ENCODE measurements at regions not wholly inside any gene's neighbourhood (a gene's known extent, or its start where the extent isn't known, plus 50 kb on each side); places are given as distances from the start of the nearest gene placed in this dataset.
"Not testable (repeated sequence)": the region's sequence is repeated elsewhere in the genome, so short reads cannot be mapped to it uniquely, and the experiment has no call there.

DNA sequence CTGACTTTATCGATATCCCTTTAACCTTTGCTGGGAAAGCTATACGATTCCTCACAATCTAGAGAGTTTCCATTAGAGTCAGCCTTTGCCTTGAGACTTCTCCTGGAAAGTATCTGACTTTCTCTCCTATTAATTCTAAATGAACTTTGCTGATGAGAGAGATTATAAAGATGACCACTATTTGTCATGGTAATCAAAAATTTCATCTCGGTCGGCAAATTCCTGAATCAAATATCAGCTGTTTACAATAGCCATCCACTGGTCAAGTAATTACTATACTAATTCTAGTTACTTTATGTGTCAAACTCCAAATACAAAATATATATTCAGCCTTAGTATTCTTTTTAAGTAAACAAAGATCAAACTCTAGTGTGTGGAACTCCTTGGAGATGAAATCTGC, 164.4 kb upstream of the ITGA1 start:
- no peak for DNase-seq

DNA sequence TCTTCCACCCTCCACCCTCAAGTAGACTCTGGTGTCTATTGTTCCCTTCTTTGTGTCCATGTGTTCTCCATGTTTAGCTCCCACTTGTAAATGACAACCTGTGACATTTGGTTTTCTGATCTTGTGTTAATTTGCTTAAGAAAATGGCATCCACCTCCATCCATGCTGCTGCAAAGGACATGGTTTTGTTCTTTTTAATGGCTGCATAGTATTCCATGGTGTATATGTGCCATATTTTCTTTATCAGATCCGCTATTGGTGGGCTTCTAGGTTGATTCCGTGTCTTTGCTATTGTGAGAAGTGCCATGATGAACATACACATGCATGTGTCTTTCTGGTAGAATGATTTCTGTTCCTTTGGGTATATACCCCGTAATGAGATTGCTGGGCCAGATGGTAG, 163.4 kb upstream of the ITGA1 start:
- DNase-seq = no peak

- no peak for DNase-seq
Observed at GRCh38 chr5:52626312-52626711, 161.4 kb upstream of the ITGA1 start.

GRCh38 chr5:52627740-52628139, 160.0 kb upstream of the ITGA1 start:
- DNase-seq = no peak

DNA sequence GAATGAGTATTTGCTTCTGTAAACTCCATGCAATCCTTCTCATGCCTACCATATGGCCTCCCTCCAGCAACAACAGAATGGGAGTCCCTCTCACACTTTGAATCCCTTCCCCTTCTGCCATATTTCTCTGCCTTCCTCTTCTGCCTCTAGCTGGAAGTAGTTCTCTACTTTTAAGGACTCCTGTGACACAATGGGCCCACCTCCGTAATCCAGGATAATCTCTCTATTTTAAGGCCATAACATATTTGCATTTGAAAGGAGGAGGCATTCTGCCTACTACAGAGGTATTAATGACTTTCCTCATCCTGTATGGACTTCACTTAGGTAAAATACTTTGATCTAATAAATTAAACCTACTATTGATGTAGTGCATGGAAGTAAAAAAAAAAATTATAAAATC, 155.4 kb upstream of the ITGA1 start:
- DNase-seq = no peak

DNA sequence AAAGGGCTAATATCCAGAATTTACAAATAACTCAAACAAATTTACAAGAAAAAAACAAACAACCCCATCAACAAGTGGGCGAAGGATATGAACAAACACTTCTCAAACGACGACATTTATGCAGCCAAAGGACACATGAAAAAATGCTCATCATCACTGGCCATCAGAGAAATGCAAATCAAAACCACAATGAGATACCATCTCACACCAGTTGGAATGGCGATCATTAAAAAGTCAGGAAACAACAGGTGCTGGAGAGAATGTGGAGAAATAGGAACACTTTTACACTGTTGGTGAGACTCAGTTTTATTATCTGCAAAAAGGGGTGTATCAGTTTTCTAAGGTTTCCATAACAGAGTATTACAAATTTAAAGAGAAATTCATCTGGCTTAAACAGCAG, 153.5 kb upstream of the ITGA1 start:
- DNase-seq = not testable (repeated sequence)

GRCh38 chr5:52638732-52639131, 149.0 kb upstream of the ITGA1 start:
- DNase-seq = no peak

DNA sequence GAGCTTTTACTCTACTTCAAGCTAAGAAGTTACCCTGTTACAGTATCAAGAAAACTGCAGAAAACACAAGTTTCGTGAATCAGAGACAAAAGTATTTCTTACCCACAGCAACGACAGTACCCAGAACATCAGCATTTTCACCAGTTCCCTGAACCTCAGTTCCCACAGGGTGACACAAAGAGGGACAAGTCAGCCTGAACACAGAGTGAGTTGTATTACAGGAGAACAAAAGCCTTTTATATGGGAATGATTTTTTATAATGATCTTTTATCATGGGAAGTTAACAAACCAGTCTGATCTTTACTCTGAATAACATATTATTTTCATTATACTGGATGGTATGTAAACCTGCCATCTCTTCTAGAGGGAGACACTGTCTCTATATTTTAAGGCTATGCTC, 139.0 kb upstream of the ITGA1 start:
- DNase-seq = no peak

GRCh38 chr5:52655163-52655562, 132.6 kb upstream of the ITGA1 start:
- DNase-seq = no peak

DNA sequence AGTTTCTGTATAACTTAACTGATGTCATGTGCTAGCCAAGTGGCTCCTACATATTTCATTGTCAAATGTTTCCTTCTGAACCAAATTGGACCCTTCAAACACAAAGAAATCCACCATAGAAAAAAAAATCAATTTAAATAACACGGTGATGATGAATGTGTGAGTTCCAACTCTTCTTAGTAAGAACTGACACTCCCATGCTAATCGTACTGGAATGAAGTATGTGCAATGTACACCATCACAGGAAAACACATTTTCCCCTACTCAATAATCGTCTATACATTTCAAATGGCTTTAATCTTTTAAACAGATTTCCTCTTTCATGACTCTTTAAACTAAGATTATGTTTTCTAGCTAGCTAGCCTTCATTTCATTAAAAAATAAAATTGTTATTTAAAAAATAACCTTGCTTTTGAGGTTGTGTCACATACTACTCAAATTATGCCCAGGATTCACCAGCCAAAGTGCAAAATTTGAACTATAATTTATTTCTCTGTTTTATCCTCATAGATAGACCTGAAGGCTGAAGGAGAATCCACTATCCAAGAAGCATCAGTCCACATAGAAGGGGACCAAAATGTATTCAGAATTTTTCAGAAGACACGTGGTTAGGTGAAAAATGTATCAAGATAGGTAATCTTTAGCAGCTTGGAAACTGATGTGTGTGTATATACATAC, 131.0 kb upstream of the ITGA1 start:
- no peak for DNase-seq

- DNase-seq = no peak
Observed at GRCh38 chr5:52657247-52657645, 130.5 kb upstream of the ITGA1 start.

DNA sequence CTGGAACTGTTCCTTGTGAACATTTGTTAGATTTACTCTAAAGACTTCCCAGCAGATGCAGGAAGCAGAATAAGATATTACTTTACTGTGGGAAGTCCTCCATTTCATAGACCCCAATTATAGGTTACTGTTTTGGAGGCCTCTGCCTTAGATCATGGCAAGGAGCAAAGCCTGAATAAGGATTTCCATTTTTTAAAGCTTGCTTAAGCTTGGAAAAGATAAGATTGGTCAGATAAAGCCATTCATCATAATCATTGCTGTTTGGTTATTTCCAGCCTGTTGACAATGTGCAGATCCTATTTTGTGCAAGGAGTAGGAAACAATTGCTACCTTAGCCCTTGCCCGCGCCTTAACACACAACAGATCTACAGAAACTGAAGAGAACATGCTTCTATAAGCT, 129.5 kb upstream of the ITGA1 start:
- DNase-seq = no peak

GRCh38 chr5:52660621-52661020, 127.1 kb upstream of the ITGA1 start:
- DNase-seq = no peak

DNA sequence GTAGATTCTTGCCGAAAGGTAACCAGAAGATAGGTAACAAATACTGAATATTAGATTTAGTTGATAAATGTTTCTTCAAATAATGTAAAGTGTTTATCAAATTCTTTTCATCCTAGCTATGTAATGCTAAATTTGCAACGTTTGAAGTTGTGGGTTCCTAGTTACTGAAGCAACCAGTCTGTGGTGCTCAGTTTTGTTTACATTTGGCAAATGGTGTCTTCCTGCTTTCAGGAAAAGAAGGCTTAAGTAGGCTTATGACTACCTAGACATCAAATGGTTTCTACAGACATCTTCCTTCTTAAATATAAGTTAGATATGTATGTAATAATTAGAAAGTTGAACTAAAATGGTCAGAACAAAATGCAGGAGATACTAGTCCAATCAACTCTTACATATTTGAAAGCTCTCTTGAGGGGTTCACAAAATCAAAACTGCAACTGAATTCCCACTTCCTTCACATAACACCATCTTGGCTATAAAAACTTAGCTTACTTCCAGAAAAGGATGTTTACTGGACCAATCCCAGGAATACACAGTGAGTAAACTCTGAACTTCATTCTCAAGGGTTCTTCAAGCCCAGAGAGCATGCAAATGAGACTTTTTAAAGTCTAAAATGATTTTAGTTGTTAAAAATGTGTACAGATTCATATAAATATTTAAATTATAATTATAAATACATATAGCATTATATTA, 125.7 kb upstream of the ITGA1 start:
- DNase-seq = no peak

DNA sequence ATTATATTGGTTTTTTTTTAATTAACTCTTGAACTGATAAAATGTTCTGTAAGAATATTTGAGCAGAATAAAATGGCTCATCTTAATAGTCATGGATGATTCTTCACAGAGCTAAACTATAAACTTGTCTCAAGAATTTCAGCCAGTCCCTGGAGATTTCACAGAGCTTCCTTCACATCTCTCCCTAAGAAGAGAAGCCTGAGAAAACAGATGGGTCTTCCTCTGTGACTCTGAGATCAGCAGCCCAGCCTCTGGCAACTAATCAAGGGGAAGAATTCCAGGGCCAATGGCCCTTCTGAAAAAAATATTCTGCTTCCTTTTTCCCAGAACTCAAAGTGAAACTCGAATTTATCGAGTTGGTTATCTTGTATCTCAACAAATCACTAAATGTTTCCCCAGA, 122.2 kb upstream of the ITGA1 start:
- DNase-seq = no peak

DNA sequence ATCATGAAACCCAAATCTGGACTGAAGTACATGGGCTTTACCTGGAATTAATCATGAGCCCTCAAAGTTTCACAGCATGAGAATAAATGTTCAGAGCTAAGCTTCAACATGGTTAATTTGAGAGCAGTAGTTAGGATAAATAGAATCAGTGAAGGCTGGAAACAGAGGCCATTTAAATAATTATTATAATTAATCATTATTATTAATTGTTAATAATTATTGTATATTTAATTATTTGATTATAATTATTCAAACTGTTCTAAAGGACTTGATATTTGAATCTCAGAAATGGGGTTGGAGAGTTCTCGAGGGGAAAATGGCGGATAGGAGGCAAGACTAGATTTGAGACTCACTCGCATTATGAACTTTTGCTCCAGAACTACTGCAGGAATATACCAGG, 119.6 kb upstream of the ITGA1 start:
- no peak for DNase-seq

DNA sequence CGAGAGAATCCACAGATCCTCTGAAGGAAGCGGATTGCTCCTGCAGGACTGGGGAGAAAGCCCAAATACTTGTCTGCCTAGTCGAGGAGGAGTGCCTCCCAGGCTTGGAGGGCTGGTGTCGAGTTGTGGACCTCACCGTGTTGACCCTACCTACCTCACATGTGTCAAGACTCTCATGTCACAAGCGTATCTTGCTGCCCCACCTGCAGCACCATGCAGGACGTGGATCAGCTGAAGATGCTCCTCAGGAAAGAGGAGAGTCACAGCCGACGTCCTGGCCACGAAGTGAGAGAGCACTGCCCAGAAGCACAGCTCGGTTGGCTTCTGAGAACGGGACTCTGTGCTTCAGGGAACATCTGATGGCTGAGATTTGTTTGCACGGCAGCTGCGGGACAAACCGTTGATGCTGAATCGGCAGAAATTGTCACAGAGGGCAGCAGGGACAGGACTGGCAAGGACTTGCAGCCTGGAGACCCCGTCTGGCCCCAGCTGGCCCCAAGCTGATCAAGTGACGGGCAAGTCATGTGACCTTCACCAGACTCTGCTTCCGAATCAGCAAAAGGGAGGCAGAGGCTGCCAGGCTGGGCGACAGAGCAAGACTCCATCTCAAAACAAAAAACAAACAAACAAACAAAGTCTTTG, 119.1 kb upstream of the ITGA1 start:
- no peak for DNase-seq

DNA sequence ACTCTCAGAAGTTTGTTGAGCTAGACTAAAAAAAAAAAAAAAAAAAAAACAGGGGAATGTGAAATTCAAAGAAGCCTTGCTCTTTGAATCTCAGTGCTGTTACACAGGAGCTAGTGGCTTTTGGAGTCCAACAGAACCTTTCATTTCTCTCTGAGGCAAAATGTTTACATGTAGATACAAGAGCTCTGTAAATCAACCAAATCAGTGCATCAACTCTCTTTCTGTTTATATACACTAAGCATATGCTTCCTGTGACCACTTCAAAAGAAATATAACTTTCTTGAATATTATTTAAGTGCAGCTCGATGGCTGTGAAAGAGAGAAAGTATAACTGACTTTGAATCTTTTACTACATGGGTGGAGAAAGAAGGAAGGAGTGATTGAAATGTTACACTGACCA, 115.3 kb upstream of the ITGA1 start:
- no peak for DNase-seq

GRCh38 chr5:52673495-52673894, 114.2 kb upstream of the ITGA1 start:
- no peak for DNase-seq

GRCh38 chr5:52674815-52675545, 112.7 kb upstream of the ITGA1 start:
- no peak for DNase-seq

DNA sequence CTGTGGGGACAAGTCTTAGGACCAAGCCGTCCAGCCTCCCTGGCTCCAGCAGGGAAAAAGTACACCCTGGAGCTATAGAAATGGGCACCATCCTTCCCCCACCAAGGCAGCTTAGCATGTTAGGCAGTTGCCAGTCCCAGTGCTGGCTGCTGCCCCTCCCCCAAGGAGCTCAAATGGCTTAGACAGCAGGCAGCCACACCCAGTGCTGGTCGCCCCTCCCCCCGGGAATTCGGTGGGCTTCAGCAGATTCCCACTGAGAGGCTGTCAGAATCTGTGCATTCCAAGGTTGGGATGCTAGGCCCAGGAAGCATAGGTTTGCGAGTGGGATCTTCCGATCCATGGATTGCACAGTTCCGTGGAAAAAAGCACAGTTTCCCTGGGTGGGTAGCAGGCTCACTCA, 105.2 kb upstream of the ITGA1 start:
- DNase-seq = no peak

DNA sequence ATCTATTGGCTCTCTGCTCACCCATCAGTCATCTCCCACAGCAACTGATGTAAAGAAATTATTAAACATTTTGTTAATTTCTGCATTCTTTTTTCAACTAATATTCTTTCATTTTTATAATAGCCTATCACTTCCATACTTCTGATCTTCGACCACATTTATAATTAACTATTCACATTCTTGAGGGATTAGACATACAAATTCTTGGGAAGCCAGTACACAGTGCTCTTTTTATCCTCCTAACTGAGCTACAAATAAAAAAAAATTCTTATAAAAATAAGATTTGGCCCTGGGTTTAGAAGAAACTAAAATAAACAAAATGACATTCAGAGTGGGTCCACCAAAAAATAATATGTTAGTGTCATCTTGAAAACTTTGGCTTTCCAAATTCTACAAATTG, 103.7 kb upstream of the ITGA1 start:
- no peak for DNase-seq

- no peak for DNase-seq
Observed at GRCh38 chr5:52685566-52685965, 102.2 kb upstream of the ITGA1 start.

GRCh38 chr5:52685971-52686370, 101.7 kb upstream of the ITGA1 start:
- no peak for DNase-seq

Data from CD4-positive, alpha-beta T cell treated with Interleukin-15 for 1 hour (primary cell).